Eye (tissue), 1 donor: ENCODE measurements at regions not wholly inside any gene's neighbourhood (a gene's known extent, or its start where the extent isn't known, plus 50 kb on each side); places are given as distances from the start of the nearest gene placed in this dataset.
"Not testable (repeated sequence)": the region's sequence is repeated elsewhere in the genome, so short reads cannot be mapped to it uniquely, and the experiment has no call there.

ENCODE experiments used
- DNase-seq: peaks from one replicate; pipeline ENCODE4 v3.0.0-alpha.2; 2015

DNA sequence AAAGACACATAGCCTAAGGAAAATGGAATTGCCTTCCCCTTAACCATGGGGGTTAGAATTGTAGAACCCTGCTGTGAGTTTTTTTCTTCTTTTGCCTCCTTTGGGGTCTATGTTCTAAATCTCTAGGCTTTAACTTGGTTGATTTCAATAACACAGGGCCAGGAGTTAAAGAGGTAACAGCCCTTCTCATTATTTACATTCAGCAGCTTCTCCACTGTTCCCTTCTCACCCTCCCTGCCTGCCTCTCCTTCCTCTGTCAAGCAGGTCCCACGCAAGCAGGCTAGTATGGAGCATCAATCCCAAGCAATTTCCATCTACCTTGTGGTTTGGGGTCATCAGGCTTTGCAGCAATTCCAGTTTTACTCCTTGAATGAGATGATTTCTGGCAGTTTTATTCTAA is 236.1 kb upstream of the G2E3 start:
- DNase-seq: no peak

DNA sequence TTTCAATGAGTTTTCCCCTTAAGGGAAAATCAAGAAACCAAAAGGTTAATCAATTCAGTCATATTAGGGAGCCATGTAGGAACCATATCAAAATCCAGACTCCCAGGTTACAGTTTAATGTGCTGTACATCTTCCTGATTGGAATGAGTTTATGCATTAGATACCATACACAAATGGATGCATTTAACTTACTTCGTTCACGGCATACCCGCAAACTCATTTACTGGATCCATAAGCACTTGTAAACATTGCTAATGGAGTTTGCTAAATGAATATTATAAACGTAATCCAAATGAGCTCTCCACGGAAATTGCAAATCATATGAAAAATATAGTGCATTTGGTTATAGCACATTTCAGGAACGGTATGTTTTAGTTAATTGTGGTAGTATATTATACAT is 228.9 kb upstream of the G2E3 start:
- no peak for DNase-seq

DNA sequence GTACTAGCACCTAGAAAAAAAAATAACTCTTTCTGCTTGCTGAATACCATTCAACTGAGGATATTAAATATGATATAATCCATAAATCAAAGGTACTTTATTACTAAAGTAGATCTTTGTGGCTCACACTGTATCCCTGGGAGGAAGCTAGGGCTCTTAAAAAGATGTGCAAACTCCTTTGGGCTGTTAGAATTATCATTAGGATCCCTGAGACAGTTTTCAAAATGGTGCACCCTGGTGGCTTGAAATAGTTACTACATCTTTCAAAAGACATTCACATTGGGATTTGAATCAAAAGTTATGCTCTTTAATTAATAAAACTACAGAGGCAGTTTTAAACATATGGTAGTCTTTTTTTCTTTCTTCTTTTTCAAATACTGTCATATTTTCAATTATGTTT is 228.5 kb upstream of the G2E3 start:
- DNase-seq: no peak

DNA sequence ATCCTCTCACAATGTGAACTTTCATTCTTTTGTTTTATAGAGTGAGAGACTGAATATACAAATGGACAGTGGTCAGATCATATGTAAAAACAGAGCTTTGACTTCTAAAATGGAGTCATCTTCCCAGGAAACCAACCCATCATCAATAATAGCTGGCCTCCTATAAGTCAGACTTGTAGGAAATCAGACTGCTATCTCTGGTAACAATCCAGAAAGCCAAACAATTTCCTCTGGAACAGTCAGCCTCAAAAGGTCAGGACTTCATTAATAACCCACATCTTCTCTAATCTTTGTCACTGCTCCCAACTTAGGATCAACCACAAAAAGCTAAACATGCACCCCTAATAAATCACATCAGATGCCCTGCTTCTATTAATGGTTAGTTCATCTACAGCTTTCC is 227.9 kb upstream of the G2E3 start:
- DNase-seq: no peak

DNA sequence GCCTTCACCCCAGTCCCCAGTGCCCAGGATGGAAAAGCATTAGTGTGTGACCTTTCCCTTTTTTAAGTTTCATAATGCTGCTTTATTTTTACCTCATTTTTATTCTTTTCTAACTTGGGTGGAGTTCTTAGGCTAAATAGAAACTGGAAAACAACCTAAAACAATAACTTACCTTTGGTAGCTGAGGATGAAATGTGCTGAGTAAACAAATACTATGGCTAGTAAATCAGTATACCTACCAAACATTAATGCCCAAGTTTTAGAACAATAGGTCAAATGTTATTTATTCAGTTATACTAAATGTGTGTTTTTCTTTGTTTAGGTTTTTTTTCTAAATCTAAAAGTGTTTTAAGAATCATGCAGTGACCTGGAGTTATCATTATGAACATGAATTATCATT is 226.6 kb upstream of the G2E3 start:
- no peak for DNase-seq

DNA sequence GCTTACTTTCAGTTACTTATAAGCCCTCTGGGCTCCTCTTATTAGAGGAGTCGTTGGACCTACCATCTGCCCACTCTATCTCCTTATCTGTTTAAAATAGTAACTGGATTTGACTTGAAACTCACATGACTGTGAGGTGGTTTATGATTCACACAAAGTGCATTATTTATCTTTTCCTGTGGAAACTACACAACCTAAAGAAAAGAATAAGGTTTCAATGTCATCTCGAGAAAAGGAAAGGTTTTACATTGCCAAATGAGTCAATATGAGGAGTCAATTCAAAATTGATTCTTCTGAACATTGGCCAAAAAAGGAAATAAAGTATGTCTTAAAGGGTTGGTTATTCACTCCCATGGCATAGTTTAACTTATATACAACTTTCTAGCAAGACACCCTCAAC is 225.0 kb upstream of the G2E3 start:
- DNase-seq: no peak

DNA sequence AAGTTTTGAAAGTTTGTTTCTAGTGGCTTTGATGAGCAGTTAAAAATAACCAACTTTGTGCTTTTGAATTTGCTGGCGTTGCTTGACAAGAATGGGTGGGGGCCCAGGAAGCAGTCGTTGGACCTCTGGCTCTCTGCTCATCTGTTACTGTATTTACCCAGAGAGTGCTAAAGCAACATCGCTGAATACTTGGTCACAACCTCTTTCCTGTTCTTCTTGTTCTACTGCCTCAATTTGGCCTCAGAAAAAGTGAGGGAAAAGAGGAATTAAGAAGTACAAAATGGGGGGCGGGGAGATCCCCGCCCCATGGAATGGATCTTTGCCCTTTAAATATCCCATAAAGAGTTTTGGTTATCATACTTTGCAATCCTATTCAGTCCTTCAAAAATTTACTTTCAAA is 221.5 kb upstream of the G2E3 start:
- DNase-seq: no peak

DNA sequence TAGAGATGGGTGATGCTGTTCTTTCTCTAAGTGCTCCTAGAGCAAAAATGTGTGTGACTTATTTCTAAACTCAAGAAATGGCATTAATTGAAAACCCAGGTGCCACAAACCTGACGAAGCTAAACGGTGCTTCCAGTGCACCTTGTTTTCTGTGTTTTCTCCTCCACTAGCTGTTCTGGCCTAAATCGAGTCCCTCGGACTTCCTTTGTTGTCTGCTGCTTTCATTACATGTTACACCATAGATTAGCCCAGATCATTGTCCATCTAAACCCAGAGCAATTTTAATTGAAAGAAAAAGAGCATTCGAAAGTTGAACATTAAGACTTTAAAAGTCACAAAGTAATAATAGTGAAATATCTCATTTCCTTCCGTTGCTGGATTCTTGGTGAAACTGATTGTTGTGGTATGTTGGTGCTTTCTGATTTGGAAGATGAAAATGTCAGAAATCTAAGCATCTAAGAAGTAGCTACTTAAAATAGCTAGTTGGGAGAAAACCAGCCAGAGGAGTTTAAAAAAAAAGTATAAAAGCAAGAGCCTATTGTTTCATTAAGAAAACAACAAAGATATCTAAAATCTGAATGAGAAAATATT is 219.6 kb upstream of the G2E3 start:
- no peak for DNase-seq

DNA sequence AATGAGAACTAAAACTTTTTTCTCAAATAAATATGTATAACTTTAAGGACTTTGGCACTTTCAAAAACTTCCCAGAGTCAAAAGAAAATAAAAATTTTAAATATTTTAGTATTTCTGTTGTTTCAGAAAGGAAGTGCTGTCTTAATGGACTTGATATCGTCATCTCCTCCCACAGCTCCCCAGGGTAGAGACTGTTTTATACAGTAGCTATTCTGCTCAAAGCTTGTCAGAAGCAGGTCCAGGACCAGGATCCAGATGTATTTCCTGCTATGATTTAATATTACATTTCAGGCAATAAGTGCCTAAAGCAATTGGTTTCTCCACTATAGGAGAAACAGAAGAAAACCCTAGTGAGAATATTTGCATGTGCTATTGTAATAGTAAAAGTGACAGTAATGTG is 218.5 kb upstream of the G2E3 start:
- DNase-seq: no peak

DNA sequence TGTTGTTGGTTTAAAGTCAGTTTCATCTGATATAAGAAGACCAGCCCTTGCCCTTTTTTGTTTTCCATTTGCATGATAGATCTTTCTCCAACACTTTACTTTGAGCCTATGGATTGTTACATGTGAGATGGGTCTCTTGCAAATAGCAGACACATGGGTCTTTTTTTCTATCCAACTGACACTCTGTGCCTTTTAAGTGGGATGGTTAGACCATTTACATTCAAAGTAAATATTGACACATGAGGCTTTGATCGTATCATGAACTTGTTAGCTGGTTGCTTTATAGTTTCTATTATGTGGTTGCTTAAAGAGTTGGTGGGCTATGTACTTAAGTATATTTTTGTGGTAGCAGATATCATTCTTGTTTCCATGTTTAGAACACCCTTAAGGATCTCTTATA is 213.4 kb upstream of the G2E3 start:
- DNase-seq: no peak

DNA sequence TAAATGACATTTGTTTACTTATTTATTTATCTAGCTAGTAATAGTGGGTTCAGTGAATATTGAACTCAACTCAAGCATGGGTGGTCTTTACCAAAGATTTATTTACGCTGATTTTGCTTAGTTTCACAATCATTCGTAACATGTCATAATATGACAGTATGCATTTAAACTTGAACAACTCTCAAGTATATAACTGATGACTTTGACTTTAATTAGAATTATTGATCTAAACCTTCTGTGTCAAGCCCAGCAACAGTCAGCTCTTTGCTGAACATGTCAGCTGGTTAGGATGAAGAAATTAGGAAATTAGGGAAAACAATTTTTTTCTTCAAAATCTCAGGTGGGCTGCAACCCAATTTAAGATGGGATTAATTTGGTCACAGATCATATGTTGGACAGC is 210.5 kb upstream of the G2E3 start:
- DNase-seq: no peak

DNA sequence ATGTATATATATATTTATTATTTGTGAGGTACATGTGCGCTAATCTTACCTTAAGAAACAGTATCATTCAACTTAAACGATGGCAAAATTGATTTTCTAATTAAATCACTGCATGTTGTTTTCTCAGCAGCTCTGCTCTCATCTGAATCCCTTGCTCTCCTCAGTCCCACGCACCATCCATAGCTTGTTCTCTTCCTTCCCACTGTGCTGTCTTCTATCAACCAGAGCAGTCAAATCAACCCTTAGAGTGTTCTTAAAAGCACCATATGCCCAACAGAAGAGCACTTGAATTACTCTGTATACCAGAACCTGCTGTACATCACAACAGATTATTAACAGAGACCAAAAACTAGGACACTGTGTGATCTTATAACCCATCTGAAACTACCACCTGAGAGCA is 209.4 kb upstream of the G2E3 start:
- DNase-seq: peak; percentile 31

DNA sequence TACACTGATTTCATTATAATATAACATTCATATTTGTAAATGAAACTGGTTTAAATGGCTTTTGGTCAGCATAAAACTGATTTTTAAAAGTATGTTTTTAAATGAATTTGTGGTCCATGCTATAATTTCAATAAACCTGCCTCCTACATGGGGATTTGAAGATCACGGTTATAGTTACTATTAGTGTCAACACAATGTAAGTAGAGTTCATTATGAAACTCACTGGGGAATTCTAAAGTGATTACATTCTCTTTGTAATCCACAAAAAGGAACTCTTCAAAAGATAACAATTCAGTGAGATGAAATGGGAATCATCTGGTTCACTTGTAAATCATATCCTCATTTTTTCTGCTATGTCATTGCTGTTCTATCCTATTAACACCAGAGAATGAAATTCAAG is 204.5 kb upstream of the G2E3 start:
- no peak for DNase-seq

DNA sequence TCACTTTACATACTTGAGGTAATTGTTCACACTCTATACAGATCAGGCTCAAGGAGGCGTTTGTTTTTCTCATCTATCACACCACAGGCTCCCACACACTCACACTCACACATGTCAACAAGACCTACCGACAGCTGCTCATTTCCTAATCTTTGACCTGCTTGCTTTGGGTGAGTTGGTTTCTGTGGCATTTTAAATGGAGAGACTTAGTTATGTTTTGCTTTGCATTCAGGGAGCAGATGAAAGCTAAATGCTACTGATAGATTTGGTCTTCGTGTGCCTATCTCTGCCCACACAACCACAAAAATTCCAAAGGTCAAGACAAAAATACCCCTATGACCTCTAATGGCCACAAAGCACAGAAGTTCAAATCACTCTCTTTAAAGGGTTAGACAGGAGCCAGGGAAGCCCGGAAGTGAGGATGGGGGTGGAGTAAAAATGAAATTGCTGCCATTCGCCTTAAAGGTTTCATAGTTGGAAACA is 203.5 kb upstream of the G2E3 start:
- DNase-seq: peak; percentile 38

DNA sequence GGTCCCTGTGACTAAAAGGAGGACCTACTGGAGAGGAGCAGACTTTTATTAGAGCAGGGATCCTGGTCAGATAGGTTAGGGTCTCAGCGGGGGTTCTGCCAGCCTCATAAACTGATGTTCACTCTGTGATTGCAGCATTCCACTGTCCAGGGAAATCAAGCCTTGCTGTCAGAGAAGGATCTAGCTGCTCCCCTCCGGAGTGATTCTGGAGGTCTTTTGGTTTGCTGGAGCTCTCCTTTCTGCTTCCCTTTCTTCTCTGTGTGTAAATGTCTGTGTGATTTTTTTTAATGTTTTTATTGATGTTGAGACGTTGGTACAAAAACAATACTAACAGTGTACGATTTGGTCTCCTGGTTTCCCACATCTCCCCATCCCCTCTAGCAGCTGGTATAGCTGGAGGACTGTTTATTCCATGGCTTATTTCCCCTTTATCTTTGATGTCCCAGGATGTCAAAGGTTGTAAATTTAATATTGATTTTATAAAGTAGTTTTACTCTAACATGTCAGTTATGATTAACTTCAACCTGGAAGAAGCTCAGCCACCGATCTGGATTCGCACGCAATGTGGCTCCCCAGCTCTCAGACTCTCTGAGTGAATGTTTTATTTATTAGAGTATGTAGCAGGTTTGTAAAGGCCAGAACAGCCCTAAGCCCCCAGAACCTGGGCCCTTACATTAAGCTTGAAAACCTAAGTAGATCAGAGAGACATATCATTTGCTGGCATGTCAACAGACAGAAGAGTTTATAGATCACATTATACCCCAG is 202.3 kb upstream of the G2E3 start:
- peak; percentile 86 for DNase-seq

DNA sequence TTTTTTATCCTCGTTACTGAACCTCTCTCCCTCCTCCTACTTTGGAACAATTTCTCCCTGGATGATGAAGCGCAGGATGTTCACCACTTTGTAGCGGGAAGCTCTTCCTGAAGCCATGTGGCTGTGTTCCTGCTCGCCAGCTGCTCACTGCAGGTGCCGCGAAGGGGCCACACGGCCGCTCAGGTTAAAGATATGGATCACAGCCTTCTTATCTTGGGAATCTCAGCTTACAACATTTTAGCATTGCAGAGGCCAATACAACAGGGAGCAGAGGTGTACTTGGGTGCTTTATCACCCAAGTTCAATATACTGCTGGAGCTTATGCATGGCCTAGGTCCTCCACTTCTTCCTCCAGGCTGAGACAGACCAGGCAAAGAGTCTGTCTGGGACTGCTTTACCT is 201.2 kb upstream of the G2E3 start:
- no peak for DNase-seq

DNA sequence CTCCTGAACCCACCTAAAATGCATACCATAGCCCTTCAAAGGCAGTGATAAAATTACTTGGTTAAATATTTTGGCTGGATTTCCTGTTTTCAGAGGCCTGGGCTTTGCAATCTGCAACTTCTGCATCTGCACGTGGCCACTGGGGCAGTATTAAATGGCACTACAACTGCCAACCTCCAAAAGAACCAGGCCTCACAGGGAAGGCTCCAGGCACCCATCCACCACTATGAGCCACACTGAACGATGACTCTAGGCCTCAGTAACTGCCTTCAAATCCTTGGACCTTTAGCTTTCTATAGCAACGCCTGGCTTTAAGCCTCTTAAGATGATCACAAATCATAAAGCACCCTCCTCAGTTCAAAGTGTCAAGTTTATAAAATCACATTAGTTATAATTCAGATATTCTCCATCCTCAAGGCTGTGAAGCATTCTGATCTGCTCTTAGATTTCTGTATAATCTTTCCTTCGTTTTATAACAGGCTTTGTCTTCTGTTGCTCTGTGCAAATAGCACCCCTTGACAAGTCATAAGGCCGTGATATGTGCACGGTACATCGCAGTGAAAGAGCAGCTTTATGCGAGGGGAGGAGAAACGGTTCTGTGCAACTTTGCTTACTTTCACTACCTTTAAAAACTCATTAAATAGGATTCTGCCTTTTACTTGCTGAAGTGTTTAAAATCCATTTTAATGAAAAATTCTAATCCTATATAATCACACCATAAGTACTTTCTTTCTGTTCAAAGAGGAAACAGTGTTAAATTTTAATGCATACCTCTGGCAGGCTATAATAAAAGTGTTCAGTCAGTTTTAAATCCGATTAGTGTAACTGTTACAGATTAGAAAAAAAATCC is 196.4 kb upstream of the G2E3 start:
- peak; percentile 37 for DNase-seq

DNA sequence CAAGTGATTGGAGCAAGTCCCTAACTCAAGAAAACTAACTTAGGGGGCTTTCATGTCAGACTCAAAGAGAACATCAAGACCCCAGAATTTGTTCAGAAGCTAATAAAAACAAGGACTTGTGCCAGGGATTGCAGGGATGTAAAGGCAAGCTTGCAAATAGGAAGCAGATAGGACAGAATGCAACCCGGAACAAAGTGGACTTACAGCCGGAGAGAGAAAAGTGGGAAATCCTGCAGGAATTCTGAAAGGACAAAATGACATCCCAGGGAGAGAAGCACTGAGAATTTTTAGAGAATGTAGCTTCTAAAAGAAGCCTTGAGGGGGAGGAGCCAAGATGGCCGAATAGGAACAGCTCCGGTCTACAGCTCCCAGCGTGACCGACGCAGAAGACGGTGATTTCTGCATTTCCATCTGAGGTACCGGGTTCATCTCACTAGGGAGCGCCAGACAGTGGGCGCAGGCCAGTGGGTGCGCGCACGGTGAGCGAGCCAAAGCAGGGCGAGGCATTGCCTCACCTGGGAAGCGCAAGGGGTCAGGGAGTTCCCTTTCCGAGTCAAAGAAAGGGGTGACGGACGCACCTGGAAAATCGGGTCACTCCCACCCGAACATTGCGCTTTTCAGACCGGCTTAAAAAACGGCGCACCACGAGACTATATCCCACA is 195.6 kb upstream of the G2E3 start:
- DNase-seq: not testable (repeated sequence)

DNA sequence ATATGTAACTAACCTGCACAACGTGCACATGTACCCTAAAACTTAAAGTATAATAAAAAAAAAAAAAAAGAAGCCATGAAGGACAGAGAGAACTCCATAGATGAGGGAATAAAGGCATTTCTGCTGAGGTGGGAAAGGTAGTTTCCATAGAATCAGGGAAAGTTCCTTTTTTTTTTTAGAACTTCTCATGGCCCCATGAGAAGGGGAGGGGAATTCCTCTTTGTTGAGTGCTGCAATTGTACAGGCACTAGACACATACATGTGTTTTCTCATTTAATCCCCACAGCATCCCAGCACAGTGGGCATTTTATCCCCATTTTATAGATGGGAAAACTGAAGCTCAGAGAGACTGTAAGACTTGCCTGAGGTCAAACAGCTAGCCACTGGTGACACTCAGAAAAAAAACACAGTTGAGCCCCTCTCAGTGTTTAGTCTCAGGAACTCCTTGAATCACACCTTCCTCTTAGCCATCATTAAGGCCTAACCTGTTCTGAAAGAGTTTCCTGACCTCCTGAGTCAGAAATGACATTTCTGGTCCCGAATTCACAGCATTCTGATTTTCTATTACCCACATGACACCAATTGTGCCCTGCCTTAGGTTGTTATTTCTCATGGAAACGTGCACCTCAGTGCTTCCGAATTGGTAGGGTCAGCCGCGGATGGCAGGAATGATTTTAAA is 189.3 kb upstream of the G2E3 start:
- no peak for DNase-seq

DNA sequence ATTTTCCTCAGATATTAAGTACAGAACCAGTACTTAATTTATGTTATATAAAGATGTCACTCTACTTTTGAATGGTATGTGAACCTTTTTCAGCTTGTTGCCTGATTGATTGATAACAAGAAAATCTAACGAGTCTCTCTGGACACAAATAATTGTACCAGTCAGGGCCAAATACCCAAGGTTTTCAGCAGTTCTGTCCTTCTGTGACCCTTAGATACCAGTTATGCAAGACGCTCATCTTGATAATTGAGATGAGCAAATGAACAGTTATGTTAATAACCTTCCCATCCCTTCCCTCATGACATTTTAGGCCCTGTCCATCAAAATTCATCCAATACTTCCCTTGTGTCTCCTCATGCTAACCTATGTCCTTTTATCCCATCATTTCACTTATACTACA is 185.9 kb upstream of the G2E3 start:
- DNase-seq: no peak

DNA sequence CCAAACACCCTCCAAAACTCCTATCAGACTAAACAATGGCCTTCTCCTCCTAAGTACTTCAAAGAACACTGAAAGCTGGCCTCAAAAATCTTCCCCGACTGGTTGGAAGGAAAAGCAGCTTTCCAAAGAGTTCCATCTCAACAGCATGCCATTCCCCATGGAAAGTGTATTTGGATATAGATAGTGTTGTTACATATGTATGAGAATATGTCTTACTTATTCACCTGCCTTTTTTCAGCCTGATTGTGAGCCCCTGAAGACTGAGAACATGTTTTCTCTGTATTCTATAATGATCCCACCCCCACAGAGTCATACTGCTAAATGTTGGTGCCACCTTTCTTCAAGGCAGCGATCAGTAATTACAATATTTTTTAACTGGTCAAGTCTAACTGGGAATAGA is 185.4 kb upstream of the G2E3 start:
- DNase-seq: no peak

DNA sequence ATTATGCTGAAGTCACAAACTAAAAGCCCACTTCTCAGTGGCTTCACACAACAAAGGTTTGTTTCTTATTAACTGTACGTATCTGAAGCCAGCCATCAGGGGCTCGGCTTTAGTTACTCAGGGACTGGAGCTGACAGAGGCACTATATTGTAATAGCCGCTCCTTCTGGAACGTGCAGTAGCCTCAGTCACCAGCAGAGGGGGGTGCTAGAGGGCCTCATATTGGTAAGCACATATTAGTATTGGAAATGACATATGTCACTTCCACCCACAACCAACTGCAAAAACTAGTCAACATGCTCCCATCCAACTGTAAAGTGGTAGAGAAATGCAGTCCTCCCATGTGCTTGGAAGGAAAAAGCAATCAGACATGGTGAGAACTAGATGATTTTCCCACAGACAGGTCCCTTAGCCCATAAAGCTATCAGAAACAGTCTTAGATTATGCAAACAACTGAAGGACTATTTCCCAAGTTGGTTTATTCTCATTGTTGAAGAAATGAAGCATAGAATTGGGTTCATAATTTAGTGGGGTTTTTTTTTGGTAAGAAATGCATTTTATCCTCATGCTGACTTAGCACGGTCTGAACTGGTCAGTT is 183.6 kb upstream of the G2E3 start:
- peak; percentile 74 for DNase-seq
